MCF 10A (cell line): ENCODE measurements at regions not wholly inside any gene's neighbourhood (a gene's known extent, or its start where the extent isn't known, plus 50 kb on each side); places are given as distances from the start of the nearest gene placed in this dataset.
"Not testable (repeated sequence)": the region's sequence is repeated elsewhere in the genome, so short reads cannot be mapped to it uniquely, and the experiment has no call there.

Experiments
- BruUV-seq: library from RNA; stranded (reverse); fragments of 400-500 nt; replicated peaks from 2 replicates; lab custom pipeline; 2021; lab: Mats Ljungman, UMichigan
- CTCF ChIA-PET: fragments of 300-600 bp; sonication (Branson Sonifier 250); formaldehyde crosslinking; extraction: SDS; loops from one replicate; lab custom pipeline; 2021; ENCODE audit warnings: antibody characterized with exemption, inconsistent platforms; lab: Yijun Ruan, JAX
- POLR2A ChIA-PET: fragments of 300-600, 350-650 bp; sonication (Branson Sonifier 250); formaldehyde crosslinking; extraction: SDS; loops from one replicate; lab custom pipeline; 2020; ENCODE audit warnings: antibody characterized with exemption, inconsistent platforms; lab: Yijun Ruan, JAX
- DNase-seq: peaks from one replicate; pipeline ENCODE4 v3.0.0-alpha.2; 2018; ENCODE audit not compliant: unreplicated experiment
- H3K27ac Mint-ChIP-seq: one replicate; pipeline ENCODE4 v1.8.0; 2022; ENCODE audit warnings: mild to moderate bottlenecking, low read depth, mixed read lengths; ENCODE audit not compliant: unreplicated experiment
- H3K27me3 Mint-ChIP-seq: one replicate; pipeline ENCODE4 v1.8.0; 2022; ENCODE audit warnings: mixed read lengths; ENCODE audit not compliant: insufficient read depth, unreplicated experiment
- H3K36me3 Mint-ChIP-seq: one replicate; pipeline ENCODE4 v1.8.0; 2022; ENCODE audit warnings: mild to moderate bottlenecking, moderate library complexity, mixed read lengths; ENCODE audit not compliant: insufficient read depth, unreplicated experiment
- H3K4me1 Mint-ChIP-seq: one replicate; pipeline ENCODE4 v1.8.0; 2022; ENCODE audit warnings: mixed read lengths; ENCODE audit not compliant: insufficient read depth, unreplicated experiment
- H3K4me3 Mint-ChIP-seq: one replicate; pipeline ENCODE4 v1.8.0; 2022; ENCODE audit warnings: mild to moderate bottlenecking, moderate library complexity, mixed read lengths; ENCODE audit not compliant: unreplicated experiment
- H3K9me3 Mint-ChIP-seq: one replicate; pipeline ENCODE4 v1.8.0; 2022; ENCODE audit warnings: mixed read lengths; ENCODE audit not compliant: unreplicated experiment
- intact Hi-C: fragments of 100-400 bp; cut with micrococcal nuclease; formaldehyde crosslinking; loops from 2 replicates; pipeline ENCODE4 v1.14.1; 2022
- TF ChIP-seq, protein P1 (sequence below): fragments of 200-600 bp; IDR thresholded peaks from one replicate; pipeline ENCODE4 v1.8.0; 2022; ENCODE audit warnings: antibody characterized with exemption, mild to moderate bottlenecking; ENCODE audit not compliant: unreplicated experiment

DNA sequence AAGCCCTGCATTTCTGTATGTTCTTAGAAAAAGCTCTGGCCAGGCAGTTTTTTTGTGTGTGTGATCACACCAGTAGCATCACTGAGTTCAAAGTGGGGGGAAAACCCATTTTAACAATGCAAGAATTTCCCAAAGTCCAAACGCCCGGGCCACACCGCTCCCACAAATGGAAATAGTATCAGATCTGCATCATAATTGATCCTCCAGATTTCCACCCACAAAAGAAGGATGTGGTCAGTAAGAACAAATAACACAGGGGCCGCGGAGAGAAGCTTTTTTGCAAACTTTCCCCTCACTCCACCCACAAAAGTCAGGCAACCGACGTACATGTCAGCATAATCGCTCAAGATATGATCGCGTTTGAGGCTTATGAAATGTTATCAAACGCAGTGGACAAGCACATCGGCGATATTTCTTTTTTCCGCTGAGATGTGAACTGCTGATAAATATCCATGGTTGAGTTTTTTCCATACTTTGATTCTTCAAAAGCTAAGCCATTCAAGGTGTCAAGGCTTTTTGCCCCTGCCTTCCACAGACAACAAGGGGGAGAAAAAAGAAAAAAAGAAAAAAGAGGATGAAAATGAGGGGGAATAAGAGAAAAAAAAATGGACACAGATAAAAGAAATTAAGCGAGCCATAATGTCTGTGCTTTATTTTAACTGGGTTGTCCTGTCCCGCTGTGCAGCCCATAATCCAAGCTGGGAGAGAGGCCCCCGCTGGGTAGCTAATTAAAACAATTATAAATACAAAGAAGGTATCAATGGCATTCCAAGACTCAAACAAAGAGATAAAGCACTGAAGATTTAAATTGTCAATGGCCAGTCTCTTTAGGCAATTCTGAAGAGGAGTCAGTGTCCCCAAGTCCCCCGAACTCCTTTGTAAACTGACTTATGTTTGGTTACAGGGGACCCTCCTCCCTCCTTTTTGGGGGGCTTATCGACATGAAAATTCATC, 143.5 kb downstream of the ZFP64 start:
- H3K9me3 Mint-ChIP-seq: no peaks in the 10 kb centered on the region
- ChIA-PET POLR2A (no interaction called here), CTCF (interaction anchor here (1.0 to 2.1 kb wide), 3 partner anchors 13 to 248 kb away, joined by 3 to 7 read pairs (median 5); no protein-coding TSS in a partner anchor)
- H3K27me3 Mint-ChIP-seq: no peaks in the 10 kb centered on the region
- DNase-seq: no peak
- TF ChIP-seq, protein P1, sequence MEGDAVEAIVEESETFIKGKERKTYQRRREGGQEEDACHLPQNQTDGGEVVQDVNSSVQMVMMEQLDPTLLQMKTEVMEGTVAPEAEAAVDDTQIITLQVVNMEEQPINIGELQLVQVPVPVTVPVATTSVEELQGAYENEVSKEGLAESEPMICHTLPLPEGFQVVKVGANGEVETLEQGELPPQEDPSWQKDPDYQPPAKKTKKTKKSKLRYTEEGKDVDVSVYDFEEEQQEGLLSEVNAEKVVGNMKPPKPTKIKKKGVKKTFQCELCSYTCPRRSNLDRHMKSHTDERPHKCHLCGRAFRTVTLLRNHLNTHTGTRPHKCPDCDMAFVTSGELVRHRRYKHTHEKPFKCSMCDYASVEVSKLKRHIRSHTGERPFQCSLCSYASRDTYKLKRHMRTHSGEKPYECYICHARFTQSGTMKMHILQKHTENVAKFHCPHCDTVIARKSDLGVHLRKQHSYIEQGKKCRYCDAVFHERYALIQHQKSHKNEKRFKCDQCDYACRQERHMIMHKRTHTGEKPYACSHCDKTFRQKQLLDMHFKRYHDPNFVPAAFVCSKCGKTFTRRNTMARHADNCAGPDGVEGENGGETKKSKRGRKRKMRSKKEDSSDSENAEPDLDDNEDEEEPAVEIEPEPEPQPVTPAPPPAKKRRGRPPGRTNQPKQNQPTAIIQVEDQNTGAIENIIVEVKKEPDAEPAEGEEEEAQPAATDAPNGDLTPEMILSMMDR: no peak
- H3K36me3 Mint-ChIP-seq: no peaks in the 10 kb centered on the region
- no peak overlapping the region for H3K27ac Mint-ChIP-seq
- peaks cover 5% of the 10 kb centered on the region for H3K4me1 Mint-ChIP-seq
- H3K4me3 Mint-ChIP-seq: no peak overlapping the region
- no TSS peak for BruUV-seq
- intact Hi-C loops: no loop called here

DNA sequence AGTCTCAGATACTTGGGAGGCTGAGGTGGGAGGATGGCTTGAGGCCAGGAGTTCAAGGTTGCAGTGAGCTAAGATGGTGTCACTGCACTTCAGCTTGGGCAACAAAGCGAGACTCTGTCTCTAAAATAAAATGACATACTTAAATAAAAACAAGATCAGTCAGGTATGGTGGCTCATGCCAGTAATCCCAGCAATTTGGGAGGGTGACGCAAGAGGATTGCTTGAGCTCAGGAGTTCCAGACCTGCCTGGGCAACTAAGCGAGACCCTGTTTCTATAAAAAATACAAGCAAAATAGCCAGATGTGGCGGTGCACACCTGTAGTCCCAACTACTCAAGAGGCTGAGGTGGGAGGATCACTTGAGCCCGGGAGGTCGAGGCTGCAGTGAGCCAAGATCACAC, 149.6 kb downstream of the ZFP64 start:
- TF ChIP-seq, protein P1: no peak
- H3K9me3 Mint-ChIP-seq: no peaks in the 10 kb centered on the region
- no peak overlapping the region for H3K4me3 Mint-ChIP-seq
- intact Hi-C loops: no loop called here
- no peak for DNase-seq
- no peaks in the 10 kb centered on the region for H3K27me3 Mint-ChIP-seq
- no peaks in the 10 kb centered on the region for H3K4me1 Mint-ChIP-seq
- BruUV-seq: no TSS peak
- no peaks in the 10 kb centered on the region for H3K36me3 Mint-ChIP-seq
- POLR2A ChIA-PET: no interaction called here
- no peak overlapping the region for H3K27ac Mint-ChIP-seq
- CTCF ChIA-PET: no interaction called here

DNA sequence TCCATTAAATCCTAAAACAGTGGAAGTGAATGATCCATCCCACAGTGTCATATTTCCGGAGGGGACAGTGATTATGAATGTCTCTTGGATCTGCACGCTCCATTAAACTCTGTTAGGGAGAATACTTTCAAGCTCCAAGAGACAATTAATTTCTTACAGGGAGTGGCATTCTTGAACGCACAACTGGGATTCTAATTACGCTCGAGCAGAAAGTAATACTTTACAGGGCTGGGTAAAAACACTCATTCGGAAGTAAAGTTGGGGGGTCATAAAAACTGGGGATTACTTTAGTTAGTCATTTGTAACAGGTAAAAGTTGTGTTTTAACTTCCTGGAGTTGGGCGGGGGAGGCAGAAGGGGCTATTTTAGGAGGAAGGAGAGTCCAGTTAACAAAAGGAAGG, 151.8 kb downstream of the ZFP64 start:
- Mint-ChIP-seq H3K4me1 (no peaks in the 10 kb centered on the region), H3K36me3 (no peaks in the 10 kb centered on the region), H3K4me3 (no peak overlapping the region), H3K9me3 (no peaks in the 10 kb centered on the region), H3K27ac (no peak overlapping the region), H3K27me3 (no peaks in the 10 kb centered on the region)
- CTCF ChIA-PET: interaction anchor here (0.5 kb wide), 1 partner anchor 203 kb away, joined by 3 read pairs; no protein-coding TSS in a partner anchor
- intact Hi-C loops: no loop called here
- DNase-seq: no peak
- POLR2A ChIA-PET: interaction anchor here (1.0 to 1.2 kb wide), 2 partner anchors 10 to 22 kb away, joined by 4 to 5 read pairs; no protein-coding TSS in a partner anchor
- TF ChIP-seq, protein P1: no peak
- BruUV-seq: no TSS peak

DNA sequence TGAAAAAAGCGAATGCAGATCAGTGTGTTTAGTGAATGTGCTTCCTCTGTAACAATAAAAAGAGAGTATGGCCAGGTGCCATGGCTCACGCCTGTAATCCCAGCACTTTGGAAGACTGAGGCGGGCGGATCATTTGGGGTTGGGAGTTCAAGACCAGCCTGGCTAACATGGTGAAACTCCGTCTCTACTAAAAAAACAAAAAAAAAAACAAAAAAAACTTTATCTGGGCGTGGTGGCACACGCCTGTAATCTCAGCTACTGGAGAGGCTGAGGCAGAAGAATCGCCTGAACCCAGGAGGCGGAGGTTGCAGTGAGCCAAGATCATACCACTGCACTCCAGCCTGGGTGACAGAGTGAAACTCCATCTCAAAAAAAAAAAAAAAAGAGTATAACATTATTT, 152.9 kb downstream of the ZFP64 start:
- H3K4me1 Mint-ChIP-seq, H3K36me3 Mint-ChIP-seq, BruUV-seq, H3K27ac Mint-ChIP-seq, H3K4me3 Mint-ChIP-seq, DNase-seq, POLR2A ChIA-PET, H3K9me3 Mint-ChIP-seq, intact Hi-C loops, H3K27me3 Mint-ChIP-seq: not testable (repeated sequence)
- CTCF ChIA-PET: interaction anchor here (0.6 to 0.8 kb wide), 8 partner anchors 17 to 1140 kb away, joined by 3 to 4 read pairs (median 3); no protein-coding TSS in a partner anchor
